Right lobe of liver (tissue), 4 donors: ENCODE measurements at regions not wholly inside any gene's neighbourhood (a gene's known extent, or its start where the extent isn't known, plus 50 kb on each side); places are given as distances from the start of the nearest gene placed in this dataset.

ENCODE experiments used
- CTCF ChIP-seq, 4 donors: fragments of 200-600 bp in 3 of 4; fragments of 450-650 bp in 1 of 4; IDR thresholded peaks; one replicate each; pipeline versions ENCODE4 v1.5.1 to v1.8.0; 2016 to 2022; ENCODE audit warnings: antibody characterized with exemption in 4 of 4, mild to moderate bottlenecking in 2 of 4
- POLR2A ChIP-seq: fragments of 450-650 bp; IDR thresholded peaks from one replicate; pipeline ENCODE4 v1.6.1; 2017; ENCODE audit warnings: antibody characterized with exemption, mild to moderate bottlenecking
- donor health status: DM: no; HTN: no; CAD: no.
- donor health status: DM: no; HTN: no; CAD: no.
- donor health status: DM: no; HTN: yes; CAD: no.

- TF ChIP-seq CTCF (IDR thresholded peaks at IDR 0.05) = no peak
- TF ChIP-seq POLR2A = no peak
Observed at GRCh38 chr4:156169861-156170260, 216.2 kb upstream of the CTSO start.
